Activated B cell treated with CpG ODN at 0.5 μM for 24 hours (primary cell): ENCODE measurements at regions not wholly inside any gene's neighbourhood (a gene's known extent, or its start where the extent isn't known, plus 50 kb on each side); places are given as distances from the start of the nearest gene placed in this dataset.

Experiments
- ATAC-seq: fragments of 200-7000 bp; cut with Tn5 transposase; one replicate; pipeline ENCODE4 v1.10.0; 2021; ENCODE audit warnings: low read depth, mild to moderate bottlenecking, moderate library complexity
- CTCF ChIA-PET: fragments of 350-600 bp; sonication (Branson Sonifier 250); formaldehyde crosslinking; loops from one replicate; lab custom pipeline; 2021; ENCODE audit warnings: antibody characterized with exemption; lab: Charles Lee
- POLR2A ChIA-PET: fragments of 350-600 bp; sonication (Branson Sonifier 250); formaldehyde crosslinking; loops from one replicate; lab custom pipeline; 2021; ENCODE audit warnings: antibody characterized with exemption; lab: Charles Lee
- DNase-seq: peaks from one replicate; pipeline ENCODE4 v3.0.0; 2022
- H3K27ac Mint-ChIP-seq: one replicate; pipeline ENCODE4 v1.8.0; 2020; ENCODE audit warnings: mixed read lengths
- H3K27me3 Mint-ChIP-seq: one replicate; pipeline ENCODE4 v1.8.0; 2021; ENCODE audit warnings: mixed read lengths
- H3K36me3 Mint-ChIP-seq: one replicate; pipeline ENCODE4 v1.8.0; 2021; ENCODE audit warnings: low read depth, mixed read lengths
- H3K4me1 Mint-ChIP-seq: one replicate; pipeline ENCODE4 v1.8.0; 2021; ENCODE audit warnings: mixed read lengths
- H3K4me3 Mint-ChIP-seq: one replicate; pipeline ENCODE4 v1.8.0; 2020; ENCODE audit warnings: mild to moderate bottlenecking, mixed read lengths
- H3K9me3 Mint-ChIP-seq: one replicate; pipeline ENCODE4 v1.8.0; 2020; ENCODE audit warnings: mixed read lengths
- intact Hi-C: fragments of 100-400 bp; cut with micrococcal nuclease; formaldehyde crosslinking; loops from one replicate; pipeline ENCODE4 v1.15.1; 2024
- TF ChIP-seq, protein P1 (sequence below): fragments of 200-600 bp; IDR thresholded peaks from one replicate; pipeline ENCODE4 v1.8.0; 2022; ENCODE audit warnings: antibody characterized with exemption, mild to moderate bottlenecking

DNA sequence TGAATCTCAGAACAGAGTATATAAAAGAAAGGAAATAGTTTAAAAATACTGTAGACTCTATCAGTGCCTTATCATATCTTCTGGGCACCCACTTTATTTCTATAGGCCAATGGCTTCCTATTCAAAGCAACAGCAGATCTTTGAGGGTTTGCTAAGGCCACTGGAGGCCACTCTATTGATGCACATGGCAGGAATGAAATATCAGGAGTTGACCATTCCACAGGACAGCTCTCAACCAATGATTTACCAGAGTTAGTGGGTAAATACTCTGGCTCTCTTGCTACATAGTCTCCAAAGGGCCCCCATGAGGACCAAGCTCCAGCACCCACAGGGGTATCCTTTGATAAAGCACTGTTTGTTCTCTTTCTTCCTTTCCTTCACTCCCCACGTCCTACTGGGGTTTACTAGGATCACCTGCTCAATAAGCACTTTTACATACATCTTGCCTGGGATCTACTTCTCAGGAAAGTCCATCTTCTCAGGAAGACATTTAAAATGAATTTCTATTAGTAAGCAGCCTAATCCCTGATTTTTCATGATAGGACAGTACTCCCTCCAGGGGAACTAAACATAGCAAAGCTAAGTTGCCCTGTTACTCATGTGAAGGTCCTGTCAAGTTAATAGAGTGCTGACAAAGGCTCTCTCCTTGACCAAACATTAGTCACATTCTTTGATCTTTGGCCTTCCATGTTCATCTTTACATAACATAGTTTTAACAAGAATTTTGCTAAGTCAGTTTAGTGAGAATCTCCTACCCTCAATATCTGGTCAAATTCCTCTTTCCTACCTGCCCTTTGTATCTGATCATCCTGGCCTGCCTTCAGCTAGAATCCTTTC lies 459.7 kb downstream of the GRXCR1 start:
- H3K36me3 Mint-ChIP-seq, result no peaks in the 10 kb centered on the region
- no peak for DNase-seq
- no peaks in the 10 kb centered on the region for H3K9me3 Mint-ChIP-seq
- no peak for ATAC-seq
- ChIA-PET CTCF (no interaction called here), POLR2A (no interaction called here)
- H3K27me3 Mint-ChIP-seq, result no peaks in the 10 kb centered on the region
- H3K4me1 Mint-ChIP-seq, result no peaks in the 10 kb centered on the region
- H3K27ac Mint-ChIP-seq, result no peak overlapping the region
- intact Hi-C loops, result no loop called here
- H3K4me3 Mint-ChIP-seq, result no peak overlapping the region
- TF ChIP-seq, protein P1, sequence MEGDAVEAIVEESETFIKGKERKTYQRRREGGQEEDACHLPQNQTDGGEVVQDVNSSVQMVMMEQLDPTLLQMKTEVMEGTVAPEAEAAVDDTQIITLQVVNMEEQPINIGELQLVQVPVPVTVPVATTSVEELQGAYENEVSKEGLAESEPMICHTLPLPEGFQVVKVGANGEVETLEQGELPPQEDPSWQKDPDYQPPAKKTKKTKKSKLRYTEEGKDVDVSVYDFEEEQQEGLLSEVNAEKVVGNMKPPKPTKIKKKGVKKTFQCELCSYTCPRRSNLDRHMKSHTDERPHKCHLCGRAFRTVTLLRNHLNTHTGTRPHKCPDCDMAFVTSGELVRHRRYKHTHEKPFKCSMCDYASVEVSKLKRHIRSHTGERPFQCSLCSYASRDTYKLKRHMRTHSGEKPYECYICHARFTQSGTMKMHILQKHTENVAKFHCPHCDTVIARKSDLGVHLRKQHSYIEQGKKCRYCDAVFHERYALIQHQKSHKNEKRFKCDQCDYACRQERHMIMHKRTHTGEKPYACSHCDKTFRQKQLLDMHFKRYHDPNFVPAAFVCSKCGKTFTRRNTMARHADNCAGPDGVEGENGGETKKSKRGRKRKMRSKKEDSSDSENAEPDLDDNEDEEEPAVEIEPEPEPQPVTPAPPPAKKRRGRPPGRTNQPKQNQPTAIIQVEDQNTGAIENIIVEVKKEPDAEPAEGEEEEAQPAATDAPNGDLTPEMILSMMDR, result no peak

DNA sequence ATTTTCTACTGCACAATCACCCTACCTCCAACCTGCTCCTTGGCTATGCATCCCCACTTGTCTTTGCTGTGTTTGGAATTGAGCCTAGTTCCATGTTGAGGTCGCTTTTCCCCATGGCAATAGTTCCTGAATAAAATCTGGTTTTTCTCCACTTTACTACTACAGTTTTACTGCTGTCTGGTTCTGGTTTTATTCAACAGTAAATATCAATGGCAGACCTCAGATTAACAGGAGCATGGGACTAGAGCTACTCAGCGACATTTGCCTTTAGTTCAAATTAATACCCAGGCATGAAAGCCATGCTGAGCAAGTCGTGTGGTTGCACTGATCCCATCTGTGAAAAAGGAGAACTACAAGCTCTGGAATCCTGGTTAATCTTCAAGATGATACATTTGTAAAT lies 460.3 kb downstream of the GRXCR1 start:
- TF ChIP-seq, protein P1, result no peak
- POLR2A ChIA-PET, result no interaction called here
- Mint-ChIP-seq H3K4me1 (no peaks in the 10 kb centered on the region), H3K27ac (no peak overlapping the region), H3K4me3 (no peak overlapping the region), H3K9me3 (no peaks in the 10 kb centered on the region), H3K36me3 (no peaks in the 10 kb centered on the region), H3K27me3 (no peaks in the 10 kb centered on the region)
- DNase-seq (no peak), ATAC-seq (no peak)
- CTCF ChIA-PET, result no interaction called here
- intact Hi-C loops, result no loop called here

DNA sequence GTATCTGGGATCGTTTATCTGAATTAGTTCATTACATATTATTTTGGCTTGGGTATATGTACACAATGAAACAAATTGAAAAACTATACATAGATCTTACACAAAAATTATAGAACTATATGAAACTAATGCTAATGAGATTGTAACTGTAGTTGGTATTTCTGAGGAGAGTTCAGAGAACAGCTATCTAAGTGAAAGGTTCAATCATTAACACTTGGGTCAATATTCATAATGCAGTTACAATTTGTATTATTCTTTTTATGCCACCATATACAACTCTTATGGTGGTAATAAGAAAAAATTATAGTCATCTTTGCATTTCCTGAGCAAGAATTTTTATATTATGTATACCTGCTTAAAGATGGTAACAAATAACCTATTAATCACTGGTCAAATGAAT lies 461.0 kb downstream of the GRXCR1 start:
- POLR2A ChIA-PET, result no interaction called here
- Mint-ChIP-seq H3K9me3 (no peaks in the 10 kb centered on the region), H3K27me3 (no peaks in the 10 kb centered on the region), H3K36me3 (no peaks in the 10 kb centered on the region), H3K4me1 (no peaks in the 10 kb centered on the region), H3K27ac (no peak overlapping the region), H3K4me3 (no peak overlapping the region)
- intact Hi-C loops, result no loop called here
- ATAC-seq (no peak), DNase-seq (no peak)
- TF ChIP-seq, protein P1, result no peak
- CTCF ChIA-PET, result no interaction called here

DNA sequence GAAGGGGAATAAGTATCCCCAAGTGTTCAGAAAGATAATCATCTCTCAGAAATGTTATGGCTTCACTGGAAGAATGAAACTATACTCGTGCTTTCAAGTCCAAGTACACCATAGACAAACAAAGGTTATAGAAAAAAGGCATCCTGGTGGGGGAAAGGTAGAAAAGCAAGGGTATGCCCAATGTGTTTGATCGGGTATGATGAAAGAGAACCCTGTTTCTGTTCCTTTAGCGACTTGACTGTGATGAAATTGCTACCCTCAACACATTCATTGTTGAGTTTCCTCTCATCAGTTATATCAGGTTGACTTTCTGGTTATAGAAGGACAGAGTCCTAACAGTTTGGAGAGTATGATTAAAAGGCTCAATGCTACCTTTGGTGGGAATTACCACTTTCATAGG lies 464.3 kb downstream of the GRXCR1 start:
- DNase-seq (no peak), ATAC-seq (no peak)
- Mint-ChIP-seq H3K36me3 (no peaks in the 10 kb centered on the region), H3K27me3 (no peaks in the 10 kb centered on the region), H3K4me3 (no peak overlapping the region), H3K4me1 (no peaks in the 10 kb centered on the region), H3K9me3 (no peaks in the 10 kb centered on the region), H3K27ac (no peak overlapping the region)
- TF ChIP-seq, protein P1, result no peak
- POLR2A ChIA-PET, result no interaction called here
- CTCF ChIA-PET, result no interaction called here
- intact Hi-C loops, result no loop called here

DNA sequence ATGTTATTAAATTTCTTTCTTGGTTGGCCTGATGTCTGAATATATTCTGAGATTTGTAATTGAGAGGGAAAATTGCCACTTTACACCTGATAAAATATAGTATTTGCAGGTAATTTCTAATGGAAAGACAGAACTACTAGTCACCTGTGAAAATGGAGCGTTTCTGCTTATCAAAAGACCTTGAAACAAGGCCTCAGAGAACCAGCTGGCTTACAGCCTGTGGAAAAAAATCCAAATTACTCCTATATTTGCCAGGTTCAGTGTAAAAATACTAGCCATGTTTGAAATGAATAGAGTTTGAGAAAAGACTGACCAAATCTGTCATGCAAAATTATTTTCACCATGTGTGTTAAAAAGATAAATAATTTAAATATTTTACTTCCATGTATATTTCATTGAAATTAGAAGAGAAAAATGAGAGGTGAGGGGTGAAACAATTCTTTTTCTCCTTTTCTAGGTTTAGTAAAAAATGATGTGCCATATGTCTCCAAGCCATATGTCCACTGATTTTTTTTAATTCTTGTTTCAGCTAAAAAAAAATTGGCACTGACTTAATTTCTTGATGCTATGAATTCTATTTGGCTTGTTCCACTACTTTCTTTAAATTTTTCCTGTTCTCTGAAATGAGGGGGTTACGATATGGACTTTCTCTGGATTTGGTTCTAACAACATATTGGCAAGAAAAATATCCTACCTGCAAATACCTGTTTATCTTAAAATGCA lies 464.9 kb downstream of the GRXCR1 start:
- no peak for DNase-seq
- no peaks in the 10 kb centered on the region for H3K4me1 Mint-ChIP-seq
- no peak overlapping the region for H3K27ac Mint-ChIP-seq
- intact Hi-C loops, result no loop called here
- H3K36me3 Mint-ChIP-seq, result no peaks in the 10 kb centered on the region
- POLR2A ChIA-PET, result no interaction called here
- H3K4me3 Mint-ChIP-seq, result no peak overlapping the region
- TF ChIP-seq, protein P1, result no peak
- no peak for ATAC-seq
- H3K9me3 Mint-ChIP-seq, result no peaks in the 10 kb centered on the region
- CTCF ChIA-PET, result no interaction called here
- H3K27me3 Mint-ChIP-seq, result no peaks in the 10 kb centered on the region
